ENCODE measurements at regions not wholly inside any gene's neighbourhood (a gene's known extent, or its start where the extent isn't known, plus 50 kb on each side); places are given as distances from the start of the nearest gene placed in this dataset.

DNA sequence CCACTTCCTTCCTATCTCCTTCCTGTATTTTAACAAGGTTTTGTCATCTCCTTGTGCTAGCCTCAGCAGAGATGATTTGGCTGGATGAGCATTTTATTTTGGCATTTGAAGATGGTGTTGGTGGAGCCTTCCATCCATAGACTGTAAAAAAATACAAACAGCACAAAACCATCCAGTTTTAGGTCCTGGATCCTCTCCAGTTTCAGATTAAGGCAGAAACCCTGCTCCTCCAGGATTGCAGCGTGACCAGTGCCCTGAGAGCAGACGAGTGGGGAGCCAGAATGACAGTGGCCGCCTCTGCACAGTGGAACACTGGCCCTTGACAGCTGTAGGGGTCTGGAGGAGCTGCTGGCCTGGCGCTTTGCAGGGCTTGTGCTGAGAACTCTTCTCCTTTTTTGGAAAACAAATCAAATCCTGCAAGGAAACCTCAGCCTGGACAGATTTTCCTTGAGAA lies 72.2 kb upstream of the GADD45A start:
- TF ChIP-seq, protein P1, sequence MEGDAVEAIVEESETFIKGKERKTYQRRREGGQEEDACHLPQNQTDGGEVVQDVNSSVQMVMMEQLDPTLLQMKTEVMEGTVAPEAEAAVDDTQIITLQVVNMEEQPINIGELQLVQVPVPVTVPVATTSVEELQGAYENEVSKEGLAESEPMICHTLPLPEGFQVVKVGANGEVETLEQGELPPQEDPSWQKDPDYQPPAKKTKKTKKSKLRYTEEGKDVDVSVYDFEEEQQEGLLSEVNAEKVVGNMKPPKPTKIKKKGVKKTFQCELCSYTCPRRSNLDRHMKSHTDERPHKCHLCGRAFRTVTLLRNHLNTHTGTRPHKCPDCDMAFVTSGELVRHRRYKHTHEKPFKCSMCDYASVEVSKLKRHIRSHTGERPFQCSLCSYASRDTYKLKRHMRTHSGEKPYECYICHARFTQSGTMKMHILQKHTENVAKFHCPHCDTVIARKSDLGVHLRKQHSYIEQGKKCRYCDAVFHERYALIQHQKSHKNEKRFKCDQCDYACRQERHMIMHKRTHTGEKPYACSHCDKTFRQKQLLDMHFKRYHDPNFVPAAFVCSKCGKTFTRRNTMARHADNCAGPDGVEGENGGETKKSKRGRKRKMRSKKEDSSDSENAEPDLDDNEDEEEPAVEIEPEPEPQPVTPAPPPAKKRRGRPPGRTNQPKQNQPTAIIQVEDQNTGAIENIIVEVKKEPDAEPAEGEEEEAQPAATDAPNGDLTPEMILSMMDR (IDR thresholded peaks at IDR 0.05): no peak
- TF ChIP-seq POLR2AphosphoS5 (IDR thresholded peaks at IDR 0.05; ENCODE audit: low read depth, low read length): no peak
